HG03280 (cell line): ENCODE measurements at regions not wholly inside any gene's neighbourhood (a gene's known extent, or its start where the extent isn't known, plus 50 kb on each side); places are given as distances from the start of the nearest gene placed in this dataset.
"Not testable (repeated sequence)": the region's sequence is repeated elsewhere in the genome, so short reads cannot be mapped to it uniquely, and the experiment has no call there.

Experiments used
- ATAC-seq: cut with Tn5 transposase; IDR thresholded peaks from one replicate; pipeline ENCODE4 v1.9.1; 2021; ENCODE audit warnings: mild to moderate bottlenecking, moderate library complexity; ENCODE audit not compliant: unreplicated experiment

DNA sequence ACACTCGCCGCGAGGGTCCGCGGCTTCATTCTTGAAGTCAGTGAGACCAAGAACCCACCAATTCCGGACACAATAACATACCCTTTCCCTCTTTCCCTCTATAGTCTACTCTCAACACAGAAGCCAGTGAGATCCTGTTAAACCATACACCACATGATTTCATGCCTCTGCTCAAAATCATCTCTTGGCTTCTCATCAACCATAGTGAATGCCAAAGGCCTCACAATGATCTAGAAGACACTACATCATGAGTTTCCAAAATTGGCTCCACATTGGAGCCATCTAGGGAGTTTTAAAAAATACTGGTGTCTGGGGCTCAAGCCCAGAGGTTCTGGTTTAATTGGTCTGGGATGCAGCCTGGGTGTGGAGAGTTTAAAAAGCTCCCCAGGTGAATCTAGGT is 124.5 kb downstream of the EFNB1 start:
- ATAC-seq: no peak

- not testable (repeated sequence) for ATAC-seq
Observed at GRCh38 chrX:68951942-68952619, 123.3 kb downstream of the EFNB1 start.

DNA sequence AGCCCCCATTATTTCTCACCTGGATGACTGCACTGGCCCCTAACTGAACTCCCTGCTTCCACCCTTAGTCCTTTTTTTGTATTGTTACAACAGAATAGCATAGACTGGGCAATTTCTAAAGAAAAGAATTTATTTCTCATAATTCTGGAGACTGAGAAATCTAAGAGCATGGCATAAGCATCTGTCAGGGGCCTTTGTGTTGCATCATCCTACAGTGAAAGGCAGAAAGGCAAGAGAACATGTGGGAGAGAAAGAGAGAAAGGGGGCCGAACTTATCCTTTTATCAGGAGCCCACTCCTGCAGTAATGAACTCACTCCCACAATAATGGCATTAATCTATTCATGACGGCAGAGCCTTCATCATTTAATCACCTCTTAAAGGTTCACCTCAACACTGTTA is 122.1 kb downstream of the EFNB1 start:
- ATAC-seq: no peak

- no peak for ATAC-seq
Observed at GRCh38 chrX:68947882-68948605, 119.2 kb downstream of the EFNB1 start.

- ATAC-seq: no peak
Observed at GRCh38 chrX:68945603-68946228, 116.9 kb downstream of the EFNB1 start.

GRCh38 chrX:68945081-68945602 is 116.3 kb downstream of the EFNB1 start:
- no peak for ATAC-seq

GRCh38 chrX:68944211-68944610 is 115.4 kb downstream of the EFNB1 start:
- no peak for ATAC-seq

GRCh38 chrX:68942840-68943239 is 114.0 kb downstream of the EFNB1 start:
- no peak for ATAC-seq

GRCh38 chrX:68942104-68942503 is 113.3 kb downstream of the EFNB1 start:
- no peak for ATAC-seq

DNA sequence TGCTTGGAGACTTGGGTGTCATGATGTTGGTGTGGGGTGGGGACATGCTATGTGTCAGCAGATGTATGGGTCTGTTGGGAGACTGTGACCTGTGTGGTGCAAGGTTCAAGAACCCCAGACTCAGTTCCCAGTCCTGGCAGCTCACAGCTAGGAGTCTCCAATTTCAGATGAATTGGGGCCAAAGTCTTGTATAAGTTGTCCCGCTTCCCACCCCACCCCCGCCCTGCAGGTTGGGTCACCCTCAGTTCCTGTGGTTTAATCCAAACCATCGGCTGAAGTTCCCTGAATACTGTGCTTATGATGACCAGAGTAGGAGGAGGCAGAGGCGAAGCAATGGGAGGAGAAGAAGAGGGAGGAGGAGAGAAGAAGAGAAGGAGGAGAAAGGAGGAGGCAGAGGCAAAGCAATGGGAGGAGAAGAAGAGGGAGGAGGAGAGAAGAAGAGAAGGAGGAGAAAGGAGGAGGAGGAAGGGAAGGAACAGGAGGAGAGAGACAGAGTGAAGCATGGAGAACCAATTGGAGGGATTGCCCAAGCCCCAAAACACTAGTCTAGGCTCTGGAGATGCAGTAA is 112.6 kb downstream of the EFNB1 start:
- ATAC-seq: no peak

DNA sequence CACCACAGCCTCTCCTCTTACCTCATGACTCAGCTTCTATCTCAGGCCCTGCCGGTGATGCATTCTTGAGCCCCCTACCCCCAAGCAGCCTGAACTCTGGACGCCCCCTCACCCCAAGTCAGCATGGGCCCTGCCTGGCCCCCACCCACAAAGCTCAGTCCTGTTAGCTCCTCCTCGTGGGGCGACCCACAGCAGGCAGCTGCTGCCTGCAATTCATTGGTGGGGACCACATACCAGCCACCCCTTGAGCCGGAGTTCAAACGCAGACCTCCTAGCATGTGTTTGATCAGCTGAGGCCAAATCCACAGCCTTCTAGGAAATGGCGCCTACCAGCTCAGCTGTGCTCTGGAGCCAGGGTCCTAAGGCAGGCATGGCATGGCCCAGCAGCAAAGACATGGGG is 111.8 kb downstream of the EFNB1 start:
- ATAC-seq: no peak

DNA sequence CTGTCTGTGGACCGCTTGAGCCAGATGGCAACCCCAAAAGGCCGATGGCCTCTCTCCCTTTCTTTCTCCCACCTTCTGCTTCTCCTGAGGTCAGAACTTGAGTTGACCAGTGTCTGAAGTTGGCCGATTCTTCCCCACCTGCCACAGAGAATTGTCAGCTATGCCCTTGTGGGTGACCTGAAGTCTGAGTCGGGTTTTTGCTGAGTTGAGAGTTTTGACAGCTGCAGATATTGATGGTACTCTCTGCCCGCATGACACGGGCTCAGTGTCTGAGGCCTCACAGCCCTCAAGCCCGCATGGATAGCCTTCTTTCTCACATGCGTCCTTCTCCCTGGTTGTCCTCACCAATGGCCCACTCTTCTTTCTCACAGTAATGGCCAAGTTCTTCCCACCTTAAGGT is 111.0 kb downstream of the EFNB1 start:
- ATAC-seq: no peak

DNA sequence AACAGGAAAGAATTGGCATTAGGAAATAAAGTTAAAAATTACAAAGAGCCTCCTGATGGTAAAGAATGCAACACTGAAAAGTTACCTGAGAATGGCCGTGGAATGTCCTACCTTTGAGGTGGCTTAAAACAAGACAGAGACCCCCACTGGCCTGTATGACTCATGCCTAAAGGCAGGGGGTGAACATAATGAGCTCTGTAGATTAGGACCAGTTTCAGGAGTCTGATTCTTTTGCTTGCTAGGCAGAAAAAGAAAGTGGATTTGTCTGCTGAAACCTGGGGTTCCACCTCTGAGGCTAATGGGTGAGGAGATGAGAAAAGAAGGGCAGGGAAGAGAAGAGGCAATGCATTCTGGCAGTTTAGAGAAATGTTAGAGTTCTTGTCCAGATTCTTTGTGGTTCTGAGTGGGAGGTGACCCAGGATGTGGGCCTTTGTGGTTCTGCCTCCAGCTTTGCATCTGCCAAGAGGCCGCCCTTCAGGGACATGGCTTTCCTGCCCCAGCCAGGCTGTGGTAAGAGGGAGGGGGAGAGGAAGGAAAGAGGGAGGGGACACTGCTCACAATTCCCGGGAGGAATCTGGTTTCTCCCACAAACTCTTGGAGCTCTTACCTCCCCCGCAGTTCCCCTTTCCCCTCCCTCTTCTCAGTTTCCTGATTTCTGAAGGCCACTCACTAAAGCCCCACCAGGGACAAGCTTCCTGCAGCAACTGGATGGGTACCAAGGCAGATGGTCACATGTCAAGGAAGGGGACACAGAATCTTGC is 109.6 kb downstream of the EFNB1 start:
- no peak for ATAC-seq

DNA sequence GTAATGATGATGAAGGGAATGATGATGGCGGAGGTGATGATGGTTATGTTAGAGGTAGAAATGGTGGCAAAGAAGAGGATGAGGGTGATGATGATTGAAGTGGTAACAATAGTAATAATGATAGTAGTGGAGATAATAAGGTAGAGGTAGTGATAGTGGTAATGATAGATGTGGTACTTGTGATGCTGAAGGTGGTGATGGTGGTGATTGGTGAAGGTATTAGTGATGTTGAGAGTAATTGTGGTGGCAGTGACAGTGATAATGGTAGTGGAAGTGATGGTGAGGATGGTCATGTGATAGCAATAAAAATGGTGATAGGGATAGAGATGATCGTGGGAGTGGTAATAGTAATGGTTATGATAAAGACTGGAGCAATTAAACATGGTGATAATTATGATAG is 108.8 kb downstream of the EFNB1 start:
- no peak for ATAC-seq

- ATAC-seq: no peak
Observed at GRCh38 chrX:68936608-68937007, 107.8 kb downstream of the EFNB1 start.

DNA sequence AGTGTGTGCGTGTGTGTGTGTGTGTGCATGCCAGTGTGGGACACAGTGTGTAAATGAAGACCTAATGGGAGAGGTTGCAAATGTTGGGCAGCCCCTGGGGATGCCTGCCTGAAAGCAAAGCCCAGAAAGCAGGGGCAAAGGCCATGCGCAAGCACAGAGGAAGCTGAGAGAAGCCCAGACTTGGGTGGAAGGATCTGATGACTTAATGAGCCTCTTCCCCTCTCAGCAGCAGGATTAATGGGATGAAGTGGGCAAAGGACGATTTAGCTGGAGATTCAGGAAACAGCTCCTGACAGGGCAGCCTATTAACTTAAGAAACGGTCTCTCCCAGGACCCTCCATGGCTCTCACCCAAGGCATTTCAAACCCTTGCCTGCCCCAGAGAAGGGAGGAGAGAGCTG is 107.3 kb downstream of the EFNB1 start:
- ATAC-seq: no peak

DNA sequence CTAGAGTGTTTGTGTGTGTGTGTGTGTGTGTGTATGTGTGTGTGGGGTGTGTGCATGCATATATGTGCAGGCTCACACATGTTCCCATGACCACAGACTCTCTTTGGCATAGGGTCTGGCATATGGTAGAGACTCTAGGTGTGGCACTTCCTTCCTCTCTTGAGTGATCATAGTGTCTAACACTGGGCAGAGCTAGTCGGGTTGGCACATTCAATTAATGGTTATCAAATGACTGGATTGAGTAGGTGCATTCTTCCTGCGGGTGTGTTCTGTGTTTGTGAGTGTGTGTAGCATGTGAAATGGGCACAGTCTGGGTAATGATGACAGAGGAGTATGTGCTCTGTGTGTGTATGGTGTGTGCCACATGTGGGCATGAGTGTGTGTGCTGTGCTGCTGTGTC is 106.5 kb downstream of the EFNB1 start:
- no peak for ATAC-seq

- no peak for ATAC-seq
Observed at GRCh38 chrX:68934922-68935321, 106.1 kb downstream of the EFNB1 start.

- no peak for ATAC-seq
Observed at GRCh38 chrX:68934421-68934820, 105.6 kb downstream of the EFNB1 start.

GRCh38 chrX:68932611-68933010 is 103.8 kb downstream of the EFNB1 start:
- ATAC-seq: no peak

DNA sequence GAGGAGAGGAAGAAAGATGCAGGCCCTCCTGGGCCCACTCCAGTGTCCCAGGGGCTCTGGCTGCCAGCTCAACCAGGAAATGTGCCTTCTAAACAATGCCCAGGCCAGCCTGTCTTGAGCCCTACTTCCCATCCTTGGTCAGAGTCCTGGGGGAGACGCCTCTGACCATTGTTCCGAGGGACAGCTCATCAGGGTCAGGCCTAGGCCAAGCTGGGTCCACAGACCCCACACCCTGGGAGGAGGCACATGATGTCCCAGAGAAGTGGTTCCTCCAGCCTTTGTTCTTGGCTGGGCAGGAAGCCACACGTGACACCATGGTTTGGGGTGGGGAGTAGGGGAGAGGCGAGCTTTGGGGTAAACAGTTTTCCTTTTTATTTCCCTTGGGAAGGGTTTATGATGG is 102.5 kb downstream of the EFNB1 start:
- no peak for ATAC-seq
